Bronchial epithelial cell (primary cell): ENCODE measurements at regions not wholly inside any gene's neighbourhood (a gene's known extent, or its start where the extent isn't known, plus 50 kb on each side); places are given as distances from the start of the nearest gene placed in this dataset.

Experiments used
- DNase-seq: peaks from one replicate; pipeline ENCODE4 v3.0.0-alpha.2; 2010; ENCODE audit warnings: low read depth
- FAIRE-seq: peaks from 2 replicates; lab custom pipeline; 2011; peaks lifted over from hg19 to GRCh38; lab: Jason Lieb, UNC
- H3K27me3 ChIP-seq: 2 replicates; pipeline ENCODE4 v1.5.1; 2011; ENCODE audit warnings: low read length; ENCODE audit not compliant: control insufficient read depth, insufficient read depth
- H3K36me3 ChIP-seq: 2 replicates; pipeline ENCODE4 v1.5.1; 2011; ENCODE audit warnings: low read length; ENCODE audit not compliant: control insufficient read depth, insufficient read depth
- H3K4me3 ChIP-seq: 2 replicates; pipeline ENCODE4 v1.5.1; 2011; ENCODE audit warnings: mild to moderate bottlenecking, low read depth, low read length, control low read depth
- TF ChIP-seq, protein P1 (sequence below): IDR thresholded peaks from 2 replicates; pipeline ENCODE4 v1.5.1; 2011; ENCODE audit warnings: mild to moderate bottlenecking, moderate library complexity, low read length, control low read depth, inconsistent platforms; ENCODE audit not compliant: insufficient read depth, severe bottlenecking

DNA sequence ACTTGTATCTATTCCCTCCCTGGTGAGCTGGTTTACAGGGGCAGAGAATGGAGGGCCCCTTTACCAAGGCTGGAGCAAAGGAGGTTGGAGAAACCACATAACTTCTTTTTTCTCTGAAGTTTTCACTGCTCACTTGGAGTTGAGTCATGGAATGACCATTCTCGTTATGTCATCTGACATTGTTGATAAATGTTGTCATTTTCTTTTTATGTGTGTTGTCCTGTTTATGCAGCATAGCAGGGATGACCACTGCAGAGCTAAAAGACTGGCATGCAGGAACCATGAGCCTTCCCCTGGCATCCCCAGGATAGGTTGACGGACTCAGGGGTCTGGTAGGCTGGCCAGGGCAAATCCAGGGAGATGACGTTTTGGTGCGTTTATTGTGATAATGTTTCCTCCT lies 256.8 kb upstream of the DDHD1 start:
- no peaks in the 10 kb centered on the region for H3K27me3 ChIP-seq
- no peak overlapping the region for H3K4me3 ChIP-seq
- no peak for FAIRE-seq
- no peaks in the 10 kb centered on the region for H3K36me3 ChIP-seq
- DNase-seq: peak; percentile 17
- TF ChIP-seq, protein P1, sequence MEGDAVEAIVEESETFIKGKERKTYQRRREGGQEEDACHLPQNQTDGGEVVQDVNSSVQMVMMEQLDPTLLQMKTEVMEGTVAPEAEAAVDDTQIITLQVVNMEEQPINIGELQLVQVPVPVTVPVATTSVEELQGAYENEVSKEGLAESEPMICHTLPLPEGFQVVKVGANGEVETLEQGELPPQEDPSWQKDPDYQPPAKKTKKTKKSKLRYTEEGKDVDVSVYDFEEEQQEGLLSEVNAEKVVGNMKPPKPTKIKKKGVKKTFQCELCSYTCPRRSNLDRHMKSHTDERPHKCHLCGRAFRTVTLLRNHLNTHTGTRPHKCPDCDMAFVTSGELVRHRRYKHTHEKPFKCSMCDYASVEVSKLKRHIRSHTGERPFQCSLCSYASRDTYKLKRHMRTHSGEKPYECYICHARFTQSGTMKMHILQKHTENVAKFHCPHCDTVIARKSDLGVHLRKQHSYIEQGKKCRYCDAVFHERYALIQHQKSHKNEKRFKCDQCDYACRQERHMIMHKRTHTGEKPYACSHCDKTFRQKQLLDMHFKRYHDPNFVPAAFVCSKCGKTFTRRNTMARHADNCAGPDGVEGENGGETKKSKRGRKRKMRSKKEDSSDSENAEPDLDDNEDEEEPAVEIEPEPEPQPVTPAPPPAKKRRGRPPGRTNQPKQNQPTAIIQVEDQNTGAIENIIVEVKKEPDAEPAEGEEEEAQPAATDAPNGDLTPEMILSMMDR: no peak

DNA sequence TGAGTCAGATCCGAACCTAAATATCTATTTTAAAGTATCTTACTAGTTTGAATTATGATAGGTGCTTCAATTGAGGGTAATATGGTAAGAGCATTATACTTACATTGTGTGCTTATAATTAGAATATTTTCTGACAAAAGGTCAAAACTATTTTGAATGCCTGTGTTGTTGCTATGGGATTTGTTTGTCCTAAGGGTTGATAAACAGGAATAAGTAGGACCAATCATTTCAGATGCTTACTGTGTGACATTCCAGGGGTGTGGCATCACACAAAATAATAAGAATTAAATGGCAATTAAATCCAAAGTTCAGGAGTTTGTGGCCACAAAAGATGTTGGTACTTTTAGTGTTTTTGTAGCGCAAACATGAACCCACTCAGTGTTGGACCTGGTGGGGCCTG lies 256.2 kb upstream of the DDHD1 start:
- Histone ChIP-seq H3K36me3 (no peaks in the 10 kb centered on the region), H3K27me3 (no peaks in the 10 kb centered on the region), H3K4me3 (no peak overlapping the region)
- TF ChIP-seq, protein P1: no peak
- FAIRE-seq (no peak), DNase-seq (no peak)

DNA sequence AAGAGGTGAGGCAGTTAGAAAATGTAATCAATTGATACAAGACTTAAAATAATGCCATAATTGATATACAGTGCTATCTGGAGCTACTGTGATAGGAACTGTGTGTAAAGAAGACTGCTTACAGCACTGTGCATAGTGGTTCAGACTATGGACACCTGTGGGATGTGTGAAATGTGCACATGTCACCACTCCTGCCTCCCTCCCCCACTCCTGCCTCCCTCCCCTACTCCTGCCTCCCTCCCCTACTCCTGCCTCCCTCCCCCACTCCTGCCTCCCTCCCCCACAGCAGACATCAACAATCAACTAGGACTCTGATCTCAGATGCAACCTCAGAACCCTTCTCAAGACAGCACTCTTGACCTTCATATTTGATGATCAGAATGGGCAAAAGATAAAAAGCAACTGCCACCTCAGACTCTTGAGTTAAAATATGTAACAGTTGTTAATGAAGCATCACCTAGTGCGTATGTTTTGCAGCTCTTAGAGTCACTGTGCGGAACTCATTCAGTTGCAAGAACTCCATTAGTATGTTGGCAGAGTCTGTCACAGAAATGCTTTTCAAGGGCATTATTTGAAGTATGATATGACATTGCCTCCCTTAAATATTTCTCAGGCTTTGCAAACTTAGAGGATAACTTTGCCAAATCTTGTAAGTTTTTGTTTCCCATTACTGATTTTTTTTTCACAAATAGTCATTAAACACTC lies 255.2 kb upstream of the DDHD1 start:
- Histone ChIP-seq H3K27me3 (no peaks in the 10 kb centered on the region), H3K36me3 (no peaks in the 10 kb centered on the region), H3K4me3 (no peak overlapping the region)
- TF ChIP-seq, protein P1: no peak
- DNase-seq (no peak), FAIRE-seq (no peak)

DNA sequence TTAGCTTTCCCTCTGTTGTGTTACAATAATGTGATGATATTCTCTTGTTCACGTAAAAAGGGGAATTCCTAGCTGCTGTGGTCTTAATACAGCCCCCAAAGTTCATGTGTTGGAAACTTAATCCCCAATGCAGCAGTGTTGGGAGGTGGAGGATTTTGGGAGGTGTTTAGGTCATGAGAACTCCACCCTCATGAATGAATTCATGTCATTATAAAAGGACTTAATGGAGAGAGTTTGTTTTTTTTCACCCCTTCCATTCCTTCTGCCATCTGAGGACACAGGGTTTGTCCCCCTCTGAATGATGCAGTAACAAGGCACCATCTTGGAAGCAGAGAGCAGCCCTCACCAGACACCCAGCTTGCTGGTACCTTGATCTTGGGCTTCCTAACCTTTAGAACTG lies 253.4 kb upstream of the DDHD1 start:
- no peaks in the 10 kb centered on the region for H3K36me3 ChIP-seq
- H3K27me3 ChIP-seq: no peaks in the 10 kb centered on the region
- TF ChIP-seq, protein P1: no peak
- no peak for FAIRE-seq
- no peak overlapping the region for H3K4me3 ChIP-seq
- no peak for DNase-seq

DNA sequence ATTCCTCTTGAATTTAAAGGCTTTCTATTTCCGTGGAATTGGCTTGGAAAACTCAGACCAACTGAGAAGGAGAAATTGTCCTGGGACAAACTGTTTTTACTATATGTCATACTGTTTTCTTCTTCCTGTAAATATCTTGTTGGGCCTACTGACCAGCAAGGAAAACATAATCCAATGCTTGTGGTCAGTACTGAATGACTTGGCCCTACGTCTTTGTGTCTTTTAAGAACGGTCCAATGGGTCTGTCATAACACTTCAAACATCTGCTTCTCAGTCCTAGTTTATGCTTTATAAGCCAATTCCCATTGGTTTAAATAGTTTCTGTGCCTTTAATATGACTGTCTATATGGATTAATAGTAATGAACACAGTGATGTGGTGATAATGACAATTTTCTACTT lies 248.5 kb upstream of the DDHD1 start:
- no peaks in the 10 kb centered on the region for H3K27me3 ChIP-seq
- no peak overlapping the region for H3K4me3 ChIP-seq
- no peaks in the 10 kb centered on the region for H3K36me3 ChIP-seq
- FAIRE-seq (no peak), DNase-seq (no peak)
- TF ChIP-seq, protein P1: no peak

DNA sequence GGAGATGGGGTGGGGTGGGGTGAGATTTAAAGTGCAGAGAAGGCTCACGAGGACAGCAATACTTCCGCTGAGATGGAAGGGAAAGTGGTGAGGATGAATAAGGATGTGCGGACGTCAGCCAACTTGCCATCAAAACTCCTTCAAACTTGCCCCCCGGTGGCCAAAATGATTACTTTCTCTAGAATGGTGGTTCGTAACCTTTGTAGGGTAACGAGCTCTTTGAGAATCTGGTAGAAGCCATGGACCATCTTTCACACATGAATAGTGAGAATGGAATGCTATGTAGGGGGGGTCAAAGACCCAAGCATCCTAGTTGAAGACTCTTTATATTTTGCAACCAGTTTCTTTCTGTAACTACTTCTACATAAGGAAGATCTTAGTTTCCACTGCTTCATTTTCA lies 245.9 kb upstream of the DDHD1 start:
- DNase-seq (peak; percentile 31), FAIRE-seq (no peak)
- TF ChIP-seq, protein P1: peak; percentile 43
- Histone ChIP-seq H3K4me3 (no peak overlapping the region), H3K27me3 (no peaks in the 10 kb centered on the region), H3K36me3 (no peaks in the 10 kb centered on the region)
